Ishikawa (cell line): ENCODE measurements at regions not wholly inside any gene's neighbourhood (a gene's known extent, or its start where the extent isn't known, plus 50 kb on each side); places are given as distances from the start of the nearest gene placed in this dataset.

Experiments used
- CREB1 ChIP-seq: IDR thresholded peaks from 2 replicates; pipeline ENCODE4 v1.6.1; 2012; ENCODE audit warnings: low read depth
- EGR1 ChIP-seq: IDR thresholded peaks from 2 replicates; pipeline ENCODE4 v1.6.1; 2012
- EP300 ChIP-seq: IDR thresholded peaks from 2 replicates; pipeline ENCODE4 v1.6.1; 2012; ENCODE audit warnings: borderline replicate concordance
- FOXM1 ChIP-seq: IDR thresholded peaks from 2 replicates; pipeline ENCODE4 v1.6.1; 2012; ENCODE audit warnings: low read depth, borderline replicate concordance
- RAD21 ChIP-seq: IDR thresholded peaks from 2 replicates; pipeline ENCODE4 v1.6.1; 2012; ENCODE audit warnings: low read depth
- TAF1 ChIP-seq: IDR thresholded peaks from 2 replicates; pipeline ENCODE4 v1.6.1; 2012; ENCODE audit warnings: low read depth, mild to moderate bottlenecking
- TCF12 ChIP-seq: IDR thresholded peaks from 2 replicates; pipeline ENCODE4 v1.6.1; 2012; ENCODE audit warnings: low read depth
- YY1 ChIP-seq: IDR thresholded peaks from 2 replicates; pipeline ENCODE4 v1.6.1; 2012; ENCODE audit warnings: low read depth
- ZBTB7A ChIP-seq: IDR thresholded peaks from 2 replicates; pipeline ENCODE4 v1.6.1; 2012; ENCODE audit warnings: low read depth
- TF ChIP-seq, protein P1 (sequence below): IDR thresholded peaks from 2 replicates; pipeline ENCODE4 v1.6.1; 2012
- TF ChIP-seq, protein P2 (sequence below): IDR thresholded peaks from 2 replicates; pipeline ENCODE4 v1.6.1; 2012; ENCODE audit warnings: low read depth, mild to moderate bottlenecking

DNA sequence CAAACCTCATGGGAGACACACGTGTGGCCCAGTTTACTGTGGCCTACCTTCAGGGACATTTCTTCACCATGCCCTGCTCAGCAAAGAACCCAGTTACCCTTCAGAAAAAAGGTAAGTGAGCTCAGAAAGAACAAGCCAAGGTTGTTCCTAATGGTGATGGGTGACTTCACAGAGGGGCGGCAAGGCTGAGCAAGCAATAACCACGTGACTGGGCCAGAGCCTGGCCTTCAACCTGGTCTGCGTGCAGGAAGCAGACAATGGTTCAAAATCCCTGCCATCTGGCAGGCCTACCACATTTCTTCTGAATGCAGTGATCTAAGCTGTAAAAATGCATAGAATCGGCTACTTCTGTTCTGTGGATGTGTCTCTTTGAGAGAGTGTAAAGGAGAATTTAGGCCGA lies 115.5 kb upstream of the CST7 start:
- no peak for TF ChIP-seq TCF12
- TF ChIP-seq ZBTB7A = no peak
- no peak for TF ChIP-seq YY1
- TF ChIP-seq CREB1 = no peak
- no peak for TF ChIP-seq TAF1
- no peak for TF ChIP-seq FOXM1
- no peak for TF ChIP-seq EGR1
- TF ChIP-seq, protein P1, sequence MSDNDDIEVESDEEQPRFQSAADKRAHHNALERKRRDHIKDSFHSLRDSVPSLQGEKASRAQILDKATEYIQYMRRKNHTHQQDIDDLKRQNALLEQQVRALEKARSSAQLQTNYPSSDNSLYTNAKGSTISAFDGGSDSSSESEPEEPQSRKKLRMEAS = no peak
- TF ChIP-seq RAD21 = no peak
- no peak for TF ChIP-seq EP300
- TF ChIP-seq, protein P2, sequence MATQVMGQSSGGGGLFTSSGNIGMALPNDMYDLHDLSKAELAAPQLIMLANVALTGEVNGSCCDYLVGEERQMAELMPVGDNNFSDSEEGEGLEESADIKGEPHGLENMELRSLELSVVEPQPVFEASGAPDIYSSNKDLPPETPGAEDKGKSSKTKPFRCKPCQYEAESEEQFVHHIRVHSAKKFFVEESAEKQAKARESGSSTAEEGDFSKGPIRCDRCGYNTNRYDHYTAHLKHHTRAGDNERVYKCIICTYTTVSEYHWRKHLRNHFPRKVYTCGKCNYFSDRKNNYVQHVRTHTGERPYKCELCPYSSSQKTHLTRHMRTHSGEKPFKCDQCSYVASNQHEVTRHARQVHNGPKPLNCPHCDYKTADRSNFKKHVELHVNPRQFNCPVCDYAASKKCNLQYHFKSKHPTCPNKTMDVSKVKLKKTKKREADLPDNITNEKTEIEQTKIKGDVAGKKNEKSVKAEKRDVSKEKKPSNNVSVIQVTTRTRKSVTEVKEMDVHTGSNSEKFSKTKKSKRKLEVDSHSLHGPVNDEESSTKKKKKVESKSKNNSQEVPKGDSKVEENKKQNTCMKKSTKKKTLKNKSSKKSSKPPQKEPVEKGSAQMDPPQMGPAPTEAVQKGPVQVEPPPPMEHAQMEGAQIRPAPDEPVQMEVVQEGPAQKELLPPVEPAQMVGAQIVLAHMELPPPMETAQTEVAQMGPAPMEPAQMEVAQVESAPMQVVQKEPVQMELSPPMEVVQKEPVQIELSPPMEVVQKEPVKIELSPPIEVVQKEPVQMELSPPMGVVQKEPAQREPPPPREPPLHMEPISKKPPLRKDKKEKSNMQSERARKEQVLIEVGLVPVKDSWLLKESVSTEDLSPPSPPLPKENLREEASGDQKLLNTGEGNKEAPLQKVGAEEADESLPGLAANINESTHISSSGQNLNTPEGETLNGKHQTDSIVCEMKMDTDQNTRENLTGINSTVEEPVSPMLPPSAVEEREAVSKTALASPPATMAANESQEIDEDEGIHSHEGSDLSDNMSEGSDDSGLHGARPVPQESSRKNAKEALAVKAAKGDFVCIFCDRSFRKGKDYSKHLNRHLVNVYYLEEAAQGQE = no peak
